Dedifferentiated amniotic fluid mesenchymal stem cell (primary cell): ENCODE measurements at regions not wholly inside any gene's neighbourhood (a gene's known extent, or its start where the extent isn't known, plus 50 kb on each side); places are given as distances from the start of the nearest gene placed in this dataset.

Experiments used
- DNase-seq: peaks from one replicate; pipeline ENCODE4 v3.0.0-alpha.2; 2016; ENCODE audit errors: extremely low spot score

- DNase-seq, result no peak
These were observed 154.9 kb upstream of the ANKRD28 start for GRCh38 chr3:15952543-15953175.

- no peak for DNase-seq
These were observed 156.1 kb upstream of the ANKRD28 start for GRCh38 chr3:15953841-15954240.

GRCh38 chr3:15955968-15956367 is 158.2 kb upstream of the ANKRD28 start:
- no peak for DNase-seq

- DNase-seq, result peak; percentile 33
These were observed 161.1 kb upstream of the ANKRD28 start for GRCh38 chr3:15958692-15959433.

GRCh38 chr3:15959434-15959811 is 161.6 kb upstream of the ANKRD28 start:
- peak; percentile 37 for DNase-seq

- DNase-seq, result peak; percentile 40
These were observed 167.0 kb upstream of the ANKRD28 start for GRCh38 chr3:15964605-15965442.

- DNase-seq, result no peak
These were observed 169.8 kb upstream of the ANKRD28 start for GRCh38 chr3:15967577-15967976.

GRCh38 chr3:15969874-15970640 is 172.3 kb upstream of the ANKRD28 start:
- DNase-seq, result no peak

GRCh38 chr3:15973414-15973813 is 175.6 kb upstream of the ANKRD28 start:
- no peak for DNase-seq

- DNase-seq, result no peak
These were observed 176.2 kb upstream of the ANKRD28 start for GRCh38 chr3:15973940-15974339.

GRCh38 chr3:15974647-15975046 is 176.9 kb upstream of the ANKRD28 start:
- DNase-seq, result no peak

- DNase-seq, result no peak
These were observed 178.7 kb upstream of the ANKRD28 start for GRCh38 chr3:15976524-15976923.

- DNase-seq, result no peak
These were observed 179.3 kb upstream of the ANKRD28 start for GRCh38 chr3:15977090-15977489.

- no peak for DNase-seq
These were observed 179.9 kb upstream of the ANKRD28 start for GRCh38 chr3:15977598-15978232.

- DNase-seq, result no peak
These were observed 181.0 kb upstream of the ANKRD28 start for GRCh38 chr3:15978801-15979200.

- no peak for DNase-seq
These were observed 181.7 kb upstream of the ANKRD28 start for GRCh38 chr3:15979495-15979894.

- no peak for DNase-seq
These were observed 182.1 kb upstream of the ANKRD28 start for GRCh38 chr3:15979900-15980299.

GRCh38 chr3:15982243-15982642 is 184.5 kb upstream of the ANKRD28 start:
- DNase-seq, result no peak

- peak; percentile 91 for DNase-seq
These were observed 185.0 kb upstream of the ANKRD28 start for GRCh38 chr3:15982667-15983196.

GRCh38 chr3:15983232-15983631 is 185.5 kb upstream of the ANKRD28 start:
- DNase-seq, result peak; percentile 65

GRCh38 chr3:15983693-15984092 is 185.9 kb upstream of the ANKRD28 start:
- DNase-seq, result no peak
